HUDEP-2 (cell line): ENCODE measurements at regions not wholly inside any gene's neighbourhood (a gene's known extent, or its start where the extent isn't known, plus 50 kb on each side); places are given as distances from the start of the nearest gene placed in this dataset.

ENCODE experiments used
- DNase-seq, 76 experiments: peaks; one replicate each; lab custom pipeline; 2025; ENCODE audit not compliant: unreplicated experiment in 76 of 76; lab: John Stamatoyannopoulos, UW

DNA sequence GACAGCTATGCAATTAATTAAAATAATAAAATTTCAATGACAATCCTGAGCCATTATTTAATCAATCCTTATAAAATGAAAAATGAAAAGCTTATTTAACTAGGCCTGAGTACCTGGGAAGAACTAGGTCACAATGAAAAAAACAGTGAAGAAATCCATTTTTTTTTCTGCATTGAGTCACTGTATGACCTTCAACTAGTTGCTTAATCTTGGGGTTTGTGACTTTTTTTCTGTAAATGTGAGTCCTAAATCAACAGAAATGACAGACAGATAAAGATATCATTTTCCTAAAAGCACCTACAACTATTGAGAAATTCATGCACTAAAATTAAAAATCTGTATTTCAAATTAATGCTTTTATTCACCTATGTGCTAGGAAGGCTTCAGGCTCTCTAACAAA is 96.8 kb downstream of the TMEM26 start:
- DNase-seq = no peak

DNA sequence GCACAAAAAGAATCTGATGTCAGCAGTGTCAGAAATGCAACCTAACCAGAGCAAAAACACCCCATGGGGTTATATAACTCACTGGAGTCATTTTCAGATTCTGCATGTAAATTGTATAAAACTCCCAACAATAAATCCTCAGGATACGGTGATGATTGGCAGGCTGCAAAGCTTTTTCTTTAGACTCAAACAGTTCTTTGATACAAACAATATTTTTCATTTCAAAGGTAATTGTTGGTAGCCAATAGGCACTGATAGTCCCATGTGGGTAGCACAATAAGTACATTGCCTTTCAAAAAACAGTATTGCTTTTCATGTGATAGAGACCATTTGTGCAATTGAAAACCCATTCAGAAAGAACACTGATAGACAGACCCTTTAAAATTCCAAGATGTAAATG is 98.0 kb downstream of the TMEM26 start:
- no peak for DNase-seq

DNA sequence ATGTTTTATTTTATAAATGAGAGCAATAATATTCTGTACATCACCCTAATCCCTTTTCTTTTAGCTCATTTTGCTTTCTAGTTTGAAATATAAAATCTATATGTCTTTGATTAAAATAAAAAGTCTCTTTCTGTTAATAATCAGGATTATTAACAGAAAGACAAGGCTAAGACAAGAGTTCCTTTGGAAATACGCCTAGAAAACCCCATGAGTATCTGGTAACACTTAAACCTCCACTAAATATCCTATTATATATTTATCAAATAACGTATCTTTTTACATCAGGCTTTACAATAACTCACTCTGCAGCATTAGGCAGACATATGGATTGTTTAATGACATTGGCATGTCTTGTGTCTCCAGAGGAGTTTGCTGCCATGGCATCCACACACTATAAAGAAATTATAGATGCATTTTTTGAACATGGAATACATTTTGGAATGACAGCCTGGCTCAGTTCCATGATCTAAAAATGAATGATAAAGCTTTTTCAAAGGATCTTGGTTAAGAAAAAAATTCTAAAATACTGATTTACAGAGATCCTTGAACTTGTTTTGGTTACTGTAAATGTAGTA is 98.7 kb downstream of the TMEM26 start:
- DNase-seq = no peak

DNA sequence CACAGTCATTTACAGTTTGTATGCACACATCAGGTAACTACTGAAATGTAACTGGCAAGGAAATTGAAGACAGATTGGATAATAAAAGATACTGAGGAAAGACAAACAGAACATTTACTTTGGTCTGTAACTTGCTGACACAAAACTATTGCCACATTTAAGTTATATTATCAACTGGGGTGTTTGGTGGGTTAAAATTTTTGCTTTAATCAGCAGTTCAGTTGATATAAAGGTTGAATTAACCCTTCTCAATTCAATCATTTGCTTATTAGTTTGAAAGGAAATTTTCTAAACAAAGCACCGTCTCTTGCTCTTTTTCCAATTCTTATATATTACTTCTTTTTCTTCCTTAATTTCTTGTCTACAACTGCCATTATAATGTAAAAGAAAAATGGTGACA is 102.4 kb downstream of the TMEM26 start:
- DNase-seq = no peak

DNA sequence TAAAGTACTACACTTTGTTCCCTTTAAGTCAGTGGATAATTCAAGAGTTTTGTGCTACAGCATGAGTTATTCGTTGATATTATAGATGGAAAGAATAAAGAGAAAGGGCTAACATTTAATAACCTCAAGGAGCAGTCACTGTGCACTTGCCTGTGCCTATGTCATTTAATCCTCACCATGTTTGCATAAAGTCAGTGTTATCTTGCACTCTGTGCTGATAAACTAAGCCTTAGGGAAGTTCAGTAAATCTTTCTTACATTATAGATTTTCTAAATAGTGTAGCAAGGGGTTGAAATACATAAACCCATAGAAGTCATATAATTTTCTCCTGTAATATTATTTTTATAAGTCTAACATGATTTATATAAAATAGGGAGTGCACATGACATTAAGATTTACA is 103.1 kb downstream of the TMEM26 start:
- DNase-seq = no peak

DNA sequence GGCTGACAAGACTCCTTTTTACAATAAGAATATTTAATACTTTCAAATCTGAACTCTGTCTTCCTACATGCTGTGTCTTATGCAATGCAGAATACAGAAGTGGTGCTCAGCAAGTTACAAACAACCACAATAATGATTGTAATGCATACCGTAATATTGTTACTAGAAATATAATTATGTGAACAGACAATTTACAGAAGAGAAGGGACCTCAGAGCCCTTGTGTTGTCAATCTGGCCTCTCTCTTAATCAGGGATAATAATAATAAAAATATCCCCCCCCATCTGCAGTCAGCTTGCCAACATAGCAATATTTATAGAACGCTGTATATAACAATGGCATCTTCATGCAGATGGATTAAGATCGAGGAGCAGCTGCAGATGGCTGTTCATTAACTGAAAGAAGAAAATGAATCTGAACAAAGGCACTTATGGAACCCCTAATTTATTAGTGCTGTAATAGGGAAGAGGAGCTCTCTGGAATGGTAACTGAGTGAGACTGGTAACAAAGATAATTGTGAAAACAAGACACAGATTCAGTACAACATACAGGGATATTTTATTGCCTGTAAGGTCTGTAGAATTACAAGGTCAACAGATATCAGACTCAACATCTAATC is 106.3 kb downstream of the TMEM26 start:
- no peak for DNase-seq

DNA sequence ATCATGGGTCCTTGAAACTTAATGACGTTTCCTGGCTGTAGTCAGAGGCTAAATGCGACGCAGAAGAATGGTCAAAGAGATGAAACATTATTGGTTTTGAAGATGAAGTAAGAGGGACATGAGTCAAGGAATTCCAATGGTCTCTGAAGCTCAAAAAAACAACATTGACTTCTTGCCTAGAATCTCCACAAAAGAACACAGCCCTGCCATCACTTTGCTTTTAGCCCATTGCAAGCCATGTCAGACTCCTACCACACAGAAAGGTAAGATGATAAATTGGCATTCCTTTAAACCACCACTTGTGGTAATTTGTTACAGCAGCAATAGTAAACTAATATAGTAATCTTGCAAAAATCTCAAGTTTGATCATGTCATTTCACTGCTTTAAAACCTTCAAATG is 109.4 kb downstream of the TMEM26 start:
- no peak for DNase-seq

DNA sequence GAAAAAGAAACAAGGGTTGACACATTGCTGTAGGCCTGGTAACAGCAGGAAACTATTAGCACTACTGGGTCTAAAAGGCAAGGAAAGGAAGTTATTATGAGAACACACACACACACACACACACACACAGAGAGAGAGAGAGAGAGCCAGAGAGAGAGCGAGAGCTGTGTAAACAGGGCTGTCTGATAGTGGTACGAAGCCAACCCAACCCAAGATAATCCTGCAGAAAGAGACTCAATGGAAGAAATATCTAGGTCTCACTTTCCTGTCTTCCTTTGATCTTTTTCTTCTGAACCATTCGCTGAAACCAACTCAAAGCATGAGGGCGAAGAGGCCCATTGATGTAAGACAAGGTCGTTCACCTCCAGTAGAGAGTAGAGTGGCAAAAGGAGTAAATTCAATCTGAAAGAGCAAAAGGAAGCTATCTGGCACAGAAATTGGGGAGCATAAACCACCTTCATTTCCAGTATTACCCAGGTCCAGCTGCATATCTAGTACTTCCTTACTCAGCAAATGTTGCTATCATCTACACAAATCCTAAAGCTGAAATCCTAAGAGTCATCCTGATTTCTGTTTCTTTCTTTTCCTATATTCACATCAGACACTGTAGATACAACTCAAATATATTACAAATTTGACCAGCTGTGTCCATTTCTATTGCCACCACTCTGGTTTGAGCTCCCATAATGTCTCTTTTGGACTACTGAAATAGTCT is 110.2 kb downstream of the TMEM26 start:
- DNase-seq = no peak

DNA sequence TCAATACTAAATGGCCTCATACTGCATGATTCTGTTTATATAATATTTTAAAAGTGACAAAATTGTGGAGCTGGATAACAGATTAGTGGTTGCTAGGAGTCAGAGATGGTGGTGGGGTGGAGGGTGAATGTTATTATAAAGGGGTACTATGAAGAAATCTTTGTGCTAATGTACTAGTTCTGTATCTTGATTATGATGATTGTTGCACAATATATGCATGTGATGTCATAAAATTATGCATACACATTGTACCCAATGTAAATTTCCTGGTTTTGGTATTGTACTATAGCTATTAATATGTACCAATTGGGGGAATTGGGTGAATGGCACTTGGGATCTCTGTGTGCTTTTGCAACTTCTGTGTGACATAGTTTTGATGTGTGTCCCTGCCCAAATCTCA is 112.2 kb downstream of the TMEM26 start:
- no peak for DNase-seq

DNA sequence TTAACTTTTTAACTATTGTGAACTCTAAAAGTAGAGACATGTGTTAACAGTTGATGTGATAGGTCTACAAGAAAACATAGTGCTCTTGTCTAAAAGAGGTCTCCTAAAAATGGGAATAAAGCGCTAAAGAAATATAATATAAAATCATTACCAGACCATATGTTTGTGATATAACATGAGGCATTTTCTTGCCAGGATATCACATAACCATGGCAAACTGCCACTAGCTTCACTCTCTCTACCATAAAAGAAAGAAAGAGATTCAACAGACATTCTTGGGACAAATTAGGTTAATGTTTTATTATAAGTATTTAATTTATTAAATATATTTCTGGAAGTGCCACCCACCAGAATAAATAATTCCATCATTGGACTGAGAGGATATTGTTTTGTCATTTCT is 115.0 kb downstream of the TMEM26 start:
- no peak for DNase-seq

DNA sequence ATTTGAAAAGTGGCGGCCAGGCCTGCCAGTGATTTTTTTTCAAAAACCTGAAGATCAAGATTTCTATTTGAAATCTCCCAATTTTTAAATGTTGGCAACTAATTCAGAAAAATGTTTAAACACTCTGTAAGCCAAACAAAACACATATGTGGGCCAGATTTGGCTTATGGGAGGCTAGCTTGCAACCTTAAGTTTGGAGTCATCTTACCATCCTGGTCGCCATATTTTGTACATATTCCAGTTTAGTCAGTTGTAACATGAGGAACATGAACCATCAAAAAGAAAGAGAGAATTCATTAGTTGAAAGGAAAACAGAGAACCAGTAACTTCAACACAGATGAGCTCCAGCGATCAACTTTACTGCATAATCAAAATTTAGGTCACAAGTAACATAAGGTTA is 115.4 kb downstream of the TMEM26 start:
- no peak for DNase-seq

DNA sequence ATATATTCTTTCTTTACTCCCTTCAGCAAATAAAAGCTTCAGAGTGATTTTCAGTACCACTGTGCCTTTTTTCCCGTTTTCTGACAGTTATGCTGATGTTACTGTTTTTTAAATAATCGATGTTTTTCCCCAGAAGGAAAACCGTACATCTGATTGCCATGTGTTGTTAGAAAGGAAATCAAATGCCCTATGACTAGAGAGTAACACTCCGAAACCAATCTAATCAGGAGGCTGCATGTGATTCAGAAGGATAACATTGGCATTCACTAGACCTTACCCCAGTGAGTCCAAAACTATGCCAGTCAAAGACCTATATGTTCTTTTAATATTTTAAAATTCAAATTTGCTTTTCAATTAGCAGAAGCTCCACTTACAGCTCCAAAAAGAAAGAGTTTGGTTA is 116.3 kb downstream of the TMEM26 start:
- DNase-seq = no peak

DNA sequence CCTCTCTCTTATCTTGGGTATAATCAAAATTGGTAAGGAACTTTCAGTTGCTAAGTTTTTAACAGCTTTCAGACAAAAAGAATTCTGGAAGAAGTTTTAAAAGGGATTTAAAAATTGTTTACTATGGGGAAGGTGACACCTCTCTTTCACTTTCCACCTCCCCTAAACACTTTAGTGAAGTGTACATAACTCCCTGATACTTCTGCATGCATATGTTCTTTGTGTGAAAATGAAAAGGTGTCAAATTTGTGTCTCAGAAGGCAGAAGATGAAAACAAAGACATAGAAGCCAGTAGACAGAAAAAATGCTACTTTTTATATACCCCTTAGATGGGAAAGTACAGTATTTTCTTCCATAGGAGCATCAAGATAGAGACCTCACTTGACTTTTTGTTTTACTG is 117.8 kb downstream of the TMEM26 start:
- no peak for DNase-seq

DNA sequence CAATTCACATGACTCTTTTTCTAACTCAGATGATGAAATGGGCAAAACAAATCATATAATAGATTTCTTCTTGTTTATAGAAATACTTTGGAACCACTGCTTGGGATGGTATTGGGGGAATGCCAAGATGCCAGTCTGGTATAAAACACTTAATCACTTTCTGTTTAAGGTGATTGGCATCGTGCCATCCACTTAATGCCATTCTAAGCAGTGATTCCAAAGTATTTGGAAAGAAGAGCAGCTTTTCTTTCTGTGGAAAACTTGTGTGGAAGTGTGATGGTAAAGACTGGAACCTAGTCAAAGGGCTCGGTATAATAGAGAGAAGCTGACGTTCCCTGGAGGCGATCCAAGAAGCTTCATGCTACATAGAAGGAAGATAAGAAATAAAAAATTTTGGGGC is 120.6 kb downstream of the TMEM26 start:
- DNase-seq = no peak

DNA sequence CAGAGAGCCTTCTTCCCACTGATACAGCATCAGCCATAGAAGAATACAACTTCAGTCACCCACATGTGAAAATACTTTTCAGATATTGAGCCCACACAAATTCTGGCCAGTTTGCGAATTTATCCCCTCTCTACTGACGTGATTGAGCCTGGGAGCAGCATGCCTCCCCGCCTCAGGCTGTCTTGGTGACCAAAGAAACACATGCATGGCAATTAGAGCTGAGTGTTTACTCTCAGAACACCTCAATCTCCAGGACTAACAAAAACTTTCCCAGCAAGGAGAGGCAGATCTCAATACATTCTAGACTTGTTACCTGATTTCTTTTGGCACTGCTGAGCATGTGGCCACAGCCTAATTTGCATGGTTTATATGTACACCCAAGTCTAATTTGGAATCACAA is 122.5 kb downstream of the TMEM26 start:
- no peak for DNase-seq

DNA sequence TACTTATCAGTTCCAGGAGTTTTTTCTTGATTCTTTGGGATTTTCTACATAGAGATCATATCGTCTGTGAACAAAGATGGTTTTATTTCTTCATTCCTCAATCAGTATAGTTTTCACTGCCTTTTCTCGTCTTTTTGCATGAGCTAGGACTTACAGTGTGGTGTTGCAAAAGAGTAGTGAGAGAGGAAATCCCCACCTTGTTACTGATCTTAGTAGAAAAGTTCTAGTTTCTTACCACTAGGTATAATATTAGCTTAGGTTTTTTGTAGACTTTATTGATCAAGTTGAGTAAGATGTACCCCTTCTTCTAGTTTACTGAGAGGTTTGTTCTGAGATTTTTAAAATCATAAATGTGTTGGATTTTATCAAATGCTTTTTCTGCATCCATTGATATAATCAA is 123.3 kb downstream of the TMEM26 start:
- no peak for DNase-seq

DNA sequence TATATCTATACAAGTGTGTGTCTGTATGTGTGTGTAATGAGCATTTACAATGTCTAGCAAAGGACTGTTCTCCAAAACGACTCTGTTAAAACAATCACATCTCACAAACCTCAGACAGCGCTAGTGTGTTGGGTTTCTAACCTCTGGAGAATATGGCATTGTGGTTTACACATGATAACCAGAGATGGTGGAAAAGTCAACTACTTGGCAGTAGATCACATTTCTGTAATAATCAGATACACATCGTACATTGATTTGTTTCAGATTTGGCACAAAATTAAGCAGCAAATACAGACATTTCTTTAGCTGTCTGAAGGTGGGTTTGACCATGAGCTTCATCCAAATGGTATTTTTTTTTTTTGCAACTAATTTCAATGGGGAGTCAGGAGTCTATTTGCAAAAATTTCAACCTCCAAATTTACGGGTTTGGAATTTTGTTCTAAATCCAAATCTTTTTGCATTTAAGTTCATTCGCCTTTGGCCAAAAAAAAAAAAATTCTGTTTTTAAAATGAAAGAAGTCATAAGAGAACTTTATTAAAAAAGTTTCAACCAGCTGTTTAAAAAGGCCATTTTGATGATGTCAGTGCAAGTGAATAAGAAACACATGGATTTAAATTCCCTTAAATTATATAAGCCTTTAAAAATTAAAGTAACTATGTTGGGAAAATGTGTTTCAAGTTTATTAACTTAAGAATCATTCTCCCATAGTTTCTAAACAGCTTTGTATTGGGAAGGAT is 127.8 kb downstream of the TMEM26 start:
- no peak for DNase-seq

DNA sequence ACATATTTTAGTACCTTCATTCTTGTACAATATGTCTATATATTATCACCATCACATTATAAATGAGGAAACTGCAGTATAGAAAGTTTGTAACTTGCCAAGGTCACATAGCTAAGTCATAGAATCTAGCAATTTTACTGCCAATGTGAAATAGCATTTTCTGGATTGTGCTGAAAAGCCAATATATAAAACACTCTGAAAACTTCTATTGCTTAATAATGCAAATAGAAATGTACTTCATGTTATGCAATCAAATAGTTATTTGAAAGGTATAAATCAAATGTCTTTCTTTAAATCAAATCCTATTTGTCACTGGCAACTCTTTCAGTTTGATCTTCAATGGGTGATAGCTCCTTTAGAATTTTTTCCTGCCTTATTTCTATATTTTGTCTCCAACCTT is 129.5 kb downstream of the TMEM26 start:
- no peak for DNase-seq

DNA sequence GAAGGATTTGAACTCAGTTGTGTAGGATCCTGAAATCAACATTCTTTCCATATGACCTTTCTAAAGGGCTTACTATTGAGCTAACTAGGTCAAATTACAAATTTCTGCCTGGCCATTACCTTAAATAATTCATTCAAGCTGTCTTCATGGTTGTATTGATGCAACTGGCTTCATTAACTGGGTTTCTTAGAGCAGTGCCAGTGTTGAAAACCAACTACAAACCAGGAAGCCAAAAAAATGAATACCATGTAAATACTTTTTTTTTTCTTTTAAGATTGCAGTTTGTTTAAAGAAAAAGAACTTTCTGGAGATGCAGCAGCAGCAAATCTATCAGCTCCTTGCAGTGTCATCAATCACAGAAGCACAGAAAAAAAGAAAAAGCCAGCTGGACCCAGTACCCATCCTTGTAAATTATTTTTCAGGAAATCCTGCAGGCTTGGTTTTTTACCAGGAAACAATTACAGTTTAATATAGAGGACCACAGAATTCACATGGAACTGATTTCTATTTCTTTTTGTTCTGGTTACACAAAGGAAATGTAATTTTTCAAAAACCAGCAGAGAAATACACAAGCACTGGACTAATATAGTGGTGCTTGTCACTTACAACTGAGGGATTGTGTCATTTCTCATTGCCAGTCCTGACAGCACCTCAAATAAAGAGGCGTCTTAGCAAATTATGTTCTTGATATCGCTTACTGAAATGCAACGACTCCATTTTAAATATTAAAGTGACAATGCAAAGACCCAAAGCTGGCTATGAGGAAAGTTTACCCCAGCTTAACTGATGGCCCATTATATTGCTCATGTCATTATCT is 131.9 kb downstream of the TMEM26 start:
- no peak for DNase-seq

DNA sequence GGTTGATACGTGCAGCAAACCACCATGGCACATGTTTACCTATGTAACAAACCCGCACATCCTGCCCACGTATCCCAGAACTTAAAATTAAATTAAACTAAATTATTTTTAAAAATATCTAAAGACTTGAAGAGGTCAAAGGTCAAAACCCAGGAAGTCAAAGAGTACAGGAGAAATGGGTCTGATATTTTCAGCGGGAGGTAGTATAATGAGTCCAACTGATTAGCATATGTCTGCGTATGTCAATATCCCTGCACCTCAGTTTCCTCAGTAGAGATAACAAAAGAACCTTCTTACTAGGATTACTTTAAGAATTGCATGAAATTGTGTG is 133.0 kb downstream of the TMEM26 start:
- no peak for DNase-seq
